Right renal cortex interstitium (tissue), 3 donors: ENCODE measurements at regions not wholly inside any gene's neighbourhood (a gene's known extent, or its start where the extent isn't known, plus 50 kb on each side); places are given as distances from the start of the nearest gene placed in this dataset.

Experiments
- DNase-seq, 3 donors: peaks; one replicate each; pipeline ENCODE4 v3.0.0-alpha.2; 2013; ENCODE audit warnings: low read depth in 3 of 3, low spot score in 2 of 3

GRCh38 chr11:45062115-45062514, 84.3 kb upstream of the PRDM11 start:
- no peak for DNase-seq

GRCh38 chr11:45062974-45063635, 83.3 kb upstream of the PRDM11 start:
- DNase-seq: no peak

- DNase-seq: no peak
Observed at GRCh38 chr11:45063669-45064068, 82.8 kb upstream of the PRDM11 start.

- DNase-seq: no peak
Observed at GRCh38 chr11:45067966-45068365, 78.5 kb upstream of the PRDM11 start.

GRCh38 chr11:45071232-45071631, 75.2 kb upstream of the PRDM11 start:
- no peak for DNase-seq

- no peak for DNase-seq
Observed at GRCh38 chr11:45073685-45074141, 72.7 kb upstream of the PRDM11 start.

GRCh38 chr11:45075519-45075918, 70.9 kb upstream of the PRDM11 start:
- no peak for DNase-seq

- DNase-seq: no peak
Observed at GRCh38 chr11:45075952-45076351, 70.5 kb upstream of the PRDM11 start.

- DNase-seq: no peak
Observed at GRCh38 chr11:45076761-45077160, 69.7 kb upstream of the PRDM11 start.

- DNase-seq: no peak
Observed at GRCh38 chr11:45078236-45079074, 68.0 kb upstream of the PRDM11 start.

- no peak for DNase-seq
Observed at GRCh38 chr11:45079075-45079444, 67.4 kb upstream of the PRDM11 start.

GRCh38 chr11:45079567-45079942, 66.9 kb upstream of the PRDM11 start:
- no peak for DNase-seq

- DNase-seq: no peak
Observed at GRCh38 chr11:45079943-45080719, 66.3 kb upstream of the PRDM11 start.

GRCh38 chr11:45082744-45083543, 63.5 kb upstream of the PRDM11 start:
- no peak for DNase-seq

- no peak for DNase-seq
Observed at GRCh38 chr11:45083544-45084087, 62.8 kb upstream of the PRDM11 start.

- no peak for DNase-seq
Observed at GRCh38 chr11:45085646-45086501, 60.6 kb upstream of the PRDM11 start.

- DNase-seq: no peak
Observed at GRCh38 chr11:45086526-45086925, 59.9 kb upstream of the PRDM11 start.

GRCh38 chr11:45087086-45087899, 59.1 kb upstream of the PRDM11 start:
- no peak for DNase-seq

GRCh38 chr11:45087900-45088160, 58.6 kb upstream of the PRDM11 start:
- DNase-seq: no peak
